ENCODE measurements at regions not wholly inside any gene's neighbourhood (a gene's known extent, or its start where the extent isn't known, plus 50 kb on each side); places are given as distances from the start of the nearest gene placed in this dataset.

- H3K36me3 ChIP-seq (replicated peaks in 1 of 2), result no peaks in the 10 kb centered on the region
- TF ChIP-seq CTCF (IDR thresholded peaks at IDR 0.05), result no peak
- no peak for TF ChIP-seq POLR2A (IDR thresholded peaks at IDR 0.05)
- no peak overlapping the region for H3K4me3 ChIP-seq
- intact Hi-C loops (cut with DNase I), result no loop called here
- no peaks in the 10 kb centered on the region for H3K9me3 ChIP-seq (replicated peaks in 1 of 3)
- no peak for DNase-seq
- no peak overlapping the region for H3K27ac ChIP-seq
- H3K4me1 ChIP-seq (replicated peaks in 1 of 2), result no peaks in the 10 kb centered on the region
- H3K27me3 ChIP-seq, result no peaks in the 10 kb centered on the region
Measured at GRCh38 chr3:104612218-104612617, 754.5 kb upstream of the ALCAM start.

GRCh38 chr3:104614564-104614963 lies 752.1 kb upstream of the ALCAM start:
- intact Hi-C loops (cut with DNase I), result no loop called here
- Histone ChIP-seq H3K36me3 (replicated peaks in 1 of 2) (no peaks in the 10 kb centered on the region), H3K27ac (no peak overlapping the region), H3K4me3 (no peak overlapping the region), H3K27me3 (no peaks in the 10 kb centered on the region), H3K4me1 (replicated peaks in 1 of 2) (no peaks in the 10 kb centered on the region), H3K9me3 (replicated peaks in 1 of 3) (no peaks in the 10 kb centered on the region)
- WGBS, 4 donors, result 88 to 94% (median 93%) methylated on average over 2 of the region's 2 CpGs
- no peak for DNase-seq
- no peak for TF ChIP-seq CTCF (IDR thresholded peaks at IDR 0.05)

GRCh38 chr3:104628185-104628789 lies 738.4 kb upstream of the ALCAM start:
- Histone ChIP-seq H3K36me3 (replicated peaks in 1 of 2) (no peaks in the 10 kb centered on the region), H3K27ac (no peak overlapping the region), H3K4me3 (no peak overlapping the region), H3K4me1 (replicated peaks in 1 of 2) (no peaks in the 10 kb centered on the region), H3K27me3 (no peaks in the 10 kb centered on the region), H3K9me3 (replicated peaks in 1 of 3) (no peaks in the 10 kb centered on the region)
- TF ChIP-seq POLR2A (IDR thresholded peaks at IDR 0.05) (no peak), CTCF (IDR thresholded peaks at IDR 0.05) (peak; percentile 42 to 66 (median 59))
- intact Hi-C loops (cut with DNase I), result no loop called here
- peak in 1 of 7 donors; percentile 3 for DNase-seq
- 60 to 67% (median 62%) methylated on average over 6 of the region's 6 CpGs for WGBS, 4 donors

- no peaks in the 10 kb centered on the region for H3K4me1 ChIP-seq (replicated peaks in 1 of 2)
- intact Hi-C loops (cut with DNase I), result no loop called here
- no peaks in the 10 kb centered on the region for H3K27me3 ChIP-seq
- H3K4me3 ChIP-seq, result no peak overlapping the region
- H3K9me3 ChIP-seq (replicated peaks in 1 of 3), result no peaks in the 10 kb centered on the region
- 34 to 94% (median 72%) methylated on average over 1 of the region's 1 CpG for WGBS, 4 donors
- DNase-seq, result no peak
- TF ChIP-seq CTCF (IDR thresholded peaks at IDR 0.05) (no peak), POLR2A (IDR thresholded peaks at IDR 0.05) (no peak)
- H3K36me3 ChIP-seq (replicated peaks in 1 of 2), result no peaks in the 10 kb centered on the region
- H3K27ac ChIP-seq, result no peak overlapping the region
Measured at GRCh38 chr3:104629038-104629437, 737.7 kb upstream of the ALCAM start.
